H1 (cell line): ENCODE measurements at regions not wholly inside any gene's neighbourhood (a gene's known extent, or its start where the extent isn't known, plus 50 kb on each side); places are given as distances from the start of the nearest gene placed in this dataset.

Experiments
- CTCF ChIP-seq, 3 experiments: IDR thresholded peaks; 1 replicate in 2 of 3; 2 replicates in 1 of 3; pipeline versions ENCODE4 v1.5.1 to v1.6.1; 2011; ENCODE audit warnings: low read length in 3 of 3, mild to moderate bottlenecking in 3 of 3, inconsistent platforms in 2 of 3, low read depth in 1 of 3, moderate library complexity in 1 of 3; ENCODE audit not compliant: insufficient read depth in 1 of 3; ENCODE audit errors: control extremely low read depth in 1 of 3
- EZH2 ChIP-seq: fragments of 200-600 bp; sonication (generic); IDR thresholded peaks from 2 replicates; pipeline ENCODE4 v1.7.1; 2012; ENCODE audit warnings: low read depth, mild to moderate bottlenecking, moderate library complexity, low read length, inconsistent platforms; ENCODE audit not compliant: severe bottlenecking
- POLR2A ChIP-seq, 2 experiments: IDR thresholded peaks; 1 replicate in 1 of 2; 2 replicates in 1 of 2; pipeline ENCODE4 v1.6.1; 2011; ENCODE audit warnings: low read depth in 2 of 2, low read length in 2 of 2, mild to moderate bottlenecking in 2 of 2; ENCODE audit errors: control extremely low read depth in 1 of 2
- POLR2AphosphoS5 ChIP-seq: IDR thresholded peaks from 2 replicates; pipeline ENCODE4 v1.6.1; 2011; ENCODE audit warnings: low read depth, low read length
- SP4 ChIP-seq: IDR thresholded peaks from 2 replicates; pipeline ENCODE4 v1.6.1; 2012; ENCODE audit warnings: low read length, inconsistent platforms

- no peak for TF ChIP-seq POLR2AphosphoS5
- TF ChIP-seq SP4 = no peak
- no peak for TF ChIP-seq POLR2A (IDR thresholded peaks at IDR 0.05; ENCODE audit: control extremely low read depth in 1 of 2, low read depth in 2 of 2, low read length in 2 of 2)
- TF ChIP-seq EZH2 = no peak
- no peak for TF ChIP-seq CTCF (IDR thresholded peaks at IDR 0.05; ENCODE audit: control extremely low read depth in 1 of 3, insufficient read depth in 1 of 3, low read depth in 1 of 3, low read length in 3 of 3)
Measured at GRCh38 chr21:36547464-36547863, 67.5 kb upstream of the CLDN14 start.
